ENCODE measurements at regions not wholly inside any gene's neighbourhood (a gene's known extent, or its start where the extent isn't known, plus 50 kb on each side); places are given as distances from the start of the nearest gene placed in this dataset.
"Not testable (repeated sequence)": the region's sequence is repeated elsewhere in the genome, so short reads cannot be mapped to it uniquely, and the experiment has no call there.

GRCh38 chr10:53521046-53521445, 748.5 kb upstream of the MBL2 start:
- no peaks in the 10 kb centered on the region for H3K36me3 ChIP-seq (replicated peaks in 1 of 2; ENCODE audit: insufficient read depth in 1 of 2, low read depth in 2 of 2)
- H3K27me3 ChIP-seq = no peaks in the 10 kb centered on the region
- H3K9me3 ChIP-seq = no peaks in the 10 kb centered on the region
- TF ChIP-seq POLR2A (IDR thresholded peaks at IDR 0.05) = no peak
- TF ChIP-seq CTCF (IDR thresholded peaks at IDR 0.05) = no peak
- no peak overlapping the region for H3K4me3 ChIP-seq
- intact Hi-C loops (cut with DNase I) = no loop called here
- DNase-seq = no peak
- H3K27ac ChIP-seq = no peak overlapping the region
- ATAC-seq = no peak
- no peaks in the 10 kb centered on the region for H3K4me1 ChIP-seq
- 85 to 96% methylated on average over 2 of the region's 2 CpGs for WGBS, 2 donors

- H3K9me3 ChIP-seq = no peaks in the 10 kb centered on the region
- no peak overlapping the region for H3K4me3 ChIP-seq
- TF ChIP-seq POLR2A (IDR thresholded peaks at IDR 0.05) = no peak
- TF ChIP-seq CTCF (IDR thresholded peaks at IDR 0.05) = no peak
- no peaks in the 10 kb centered on the region for H3K27me3 ChIP-seq
- H3K36me3 ChIP-seq (replicated peaks in 1 of 2; ENCODE audit: insufficient read depth in 1 of 2, low read depth in 2 of 2) = no peaks in the 10 kb centered on the region
- DNase-seq (no peak), ATAC-seq (no peak)
- no peaks in the 10 kb centered on the region for H3K4me1 ChIP-seq
- 45 to 61% methylated on average over 1 of the region's 1 CpG for WGBS, 2 donors
- intact Hi-C loops (cut with DNase I) = no loop called here
- no peak overlapping the region for H3K27ac ChIP-seq
These were observed 735.6 kb upstream of the MBL2 start for GRCh38 chr10:53508197-53508596.

GRCh38 chr10:53504492-53504891, 731.9 kb upstream of the MBL2 start:
- H3K9me3 ChIP-seq; DNase-seq; ATAC-seq; H3K4me1 ChIP-seq; intact Hi-C loops (cut with DNase I); H3K27ac ChIP-seq; H3K4me3 ChIP-seq; H3K27me3 ChIP-seq; H3K36me3 ChIP-seq (replicated peaks in 1 of 2; ENCODE audit: insufficient read depth in 1 of 2, low read depth in 2 of 2): not testable (repeated sequence)
- 73 to 96% methylated on average over 2 of the region's 2 CpGs for WGBS, 2 donors

GRCh38 chr10:53491774-53492173, 719.2 kb upstream of the MBL2 start:
- Histone ChIP-seq H3K27ac (no peak overlapping the region), H3K9me3 (no peaks in the 10 kb centered on the region), H3K4me3 (no peak overlapping the region), H3K4me1 (no peaks in the 10 kb centered on the region), H3K36me3 (replicated peaks in 1 of 2; ENCODE audit: insufficient read depth in 1 of 2, low read depth in 2 of 2) (no peaks in the 10 kb centered on the region), H3K27me3 (no peaks in the 10 kb centered on the region)
- WGBS, 2 donors = 72 to 75% methylated on average over 2 of the region's 2 CpGs
- ATAC-seq = no peak
- DNase-seq = no peak
- TF ChIP-seq CTCF (IDR thresholded peaks at IDR 0.05) = no peak
- TF ChIP-seq POLR2A (IDR thresholded peaks at IDR 0.05) = no peak
- intact Hi-C loops (cut with DNase I) = no loop called here

GRCh38 chr10:53490553-53490952, 718.0 kb upstream of the MBL2 start:
- no peak for ATAC-seq
- H3K4me3 ChIP-seq = no peak overlapping the region
- no peaks in the 10 kb centered on the region for H3K4me1 ChIP-seq
- H3K27me3 ChIP-seq = no peaks in the 10 kb centered on the region
- H3K27ac ChIP-seq = no peak overlapping the region
- DNase-seq = no peak
- H3K36me3 ChIP-seq (replicated peaks in 1 of 2; ENCODE audit: insufficient read depth in 1 of 2, low read depth in 2 of 2) = no peaks in the 10 kb centered on the region
- intact Hi-C loops (cut with DNase I) = no loop called here
- peaks cover 0 to under 1% (median 0%) of the 10 kb centered on the region in 3 donors for H3K9me3 ChIP-seq
- no peak for TF ChIP-seq CTCF (IDR thresholded peaks at IDR 0.05)
- no peak for TF ChIP-seq POLR2A (IDR thresholded peaks at IDR 0.05)
- 96 to 100% methylated on average over 1 of the region's 1 CpG for WGBS, 2 donors
